ENCODE measurements at regions not wholly inside any gene's neighbourhood (a gene's known extent, or its start where the extent isn't known, plus 50 kb on each side); places are given as distances from the start of the nearest gene placed in this dataset.

- Mint-ChIP-seq H3K9me3 (no peaks in the 10 kb centered on the region), H3K36me3 (ENCODE audit: low read depth) (no peaks in the 10 kb centered on the region), H3K4me1 (ENCODE audit: low read depth) (no peaks in the 10 kb centered on the region), H3K4me3 (no peak overlapping the region), H3K27me3 (ENCODE audit: low read depth) (no peaks in the 10 kb centered on the region), H3K27ac (no peak overlapping the region)
Observed at GRCh38 chr6:120876931-120877330, 457.3 kb downstream of the TBC1D32 start.

GRCh38 chr6:120876424-120876823, 457.9 kb downstream of the TBC1D32 start:
- Mint-ChIP-seq H3K9me3 (no peaks in the 10 kb centered on the region), H3K4me3 (no peak overlapping the region), H3K27ac (no peak overlapping the region), H3K4me1 (ENCODE audit: low read depth) (no peaks in the 10 kb centered on the region), H3K27me3 (ENCODE audit: low read depth) (no peaks in the 10 kb centered on the region), H3K36me3 (ENCODE audit: low read depth) (no peaks in the 10 kb centered on the region)

- Mint-ChIP-seq H3K4me1 (ENCODE audit: low read depth) (no peaks in the 10 kb centered on the region), H3K27ac (no peak overlapping the region), H3K9me3 (no peaks in the 10 kb centered on the region), H3K4me3 (no peak overlapping the region), H3K27me3 (ENCODE audit: low read depth) (no peaks in the 10 kb centered on the region), H3K36me3 (ENCODE audit: low read depth) (no peaks in the 10 kb centered on the region)
Observed at GRCh38 chr6:120875900-120876299, 458.4 kb downstream of the TBC1D32 start.

GRCh38 chr6:120874422-120874821, 459.9 kb downstream of the TBC1D32 start:
- H3K4me3 Mint-ChIP-seq: no peak overlapping the region
- H3K36me3 Mint-ChIP-seq (ENCODE audit: low read depth): no peaks in the 10 kb centered on the region
- no peaks in the 10 kb centered on the region for H3K9me3 Mint-ChIP-seq
- H3K27ac Mint-ChIP-seq: no peak overlapping the region
- no peaks in the 10 kb centered on the region for H3K27me3 Mint-ChIP-seq (ENCODE audit: low read depth)
- H3K4me1 Mint-ChIP-seq (ENCODE audit: low read depth): no peaks in the 10 kb centered on the region

- Mint-ChIP-seq H3K9me3 (no peaks in the 10 kb centered on the region), H3K4me3 (no peak overlapping the region), H3K27ac (no peak overlapping the region), H3K4me1 (ENCODE audit: low read depth) (no peaks in the 10 kb centered on the region), H3K36me3 (ENCODE audit: low read depth) (no peaks in the 10 kb centered on the region), H3K27me3 (ENCODE audit: low read depth) (no peaks in the 10 kb centered on the region)
Observed at GRCh38 chr6:120873125-120873865, 461.0 kb downstream of the TBC1D32 start.

GRCh38 chr6:120872262-120872578, 462.1 kb downstream of the TBC1D32 start:
- no peaks in the 10 kb centered on the region for H3K4me1 Mint-ChIP-seq (ENCODE audit: low read depth)
- no peaks in the 10 kb centered on the region for H3K9me3 Mint-ChIP-seq
- no peaks in the 10 kb centered on the region for H3K27me3 Mint-ChIP-seq (ENCODE audit: low read depth)
- H3K4me3 Mint-ChIP-seq: no peak overlapping the region
- H3K27ac Mint-ChIP-seq: no peak overlapping the region
- H3K36me3 Mint-ChIP-seq (ENCODE audit: low read depth): no peaks in the 10 kb centered on the region

- H3K4me3 Mint-ChIP-seq: no peak overlapping the region
Observed at GRCh38 chr6:120871416-120872261, 462.6 kb downstream of the TBC1D32 start.

GRCh38 chr6:120869397-120869796, 464.9 kb downstream of the TBC1D32 start:
- H3K27me3 Mint-ChIP-seq (ENCODE audit: low read depth): no peaks in the 10 kb centered on the region
- H3K4me3 Mint-ChIP-seq: no peak overlapping the region
- H3K4me1 Mint-ChIP-seq (ENCODE audit: low read depth): no peaks in the 10 kb centered on the region
- H3K36me3 Mint-ChIP-seq (ENCODE audit: low read depth): no peaks in the 10 kb centered on the region
- H3K9me3 Mint-ChIP-seq: no peaks in the 10 kb centered on the region
- H3K27ac Mint-ChIP-seq: no peak overlapping the region

More at GRCh38 chr6:120871416-120872261, 462.6 kb downstream of the TBC1D32 start:
- Mint-ChIP-seq H3K4me1 (ENCODE audit: low read depth) (no peaks in the 10 kb centered on the region), H3K36me3 (ENCODE audit: low read depth) (no peaks in the 10 kb centered on the region), H3K9me3 (no peaks in the 10 kb centered on the region), H3K27ac (no peak overlapping the region), H3K27me3 (ENCODE audit: low read depth) (no peaks in the 10 kb centered on the region)

GRCh38 chr6:120857422-120857821, 476.9 kb downstream of the TBC1D32 start:
- no peak overlapping the region for H3K27ac Mint-ChIP-seq
- H3K4me1 Mint-ChIP-seq (ENCODE audit: low read depth): no peaks in the 10 kb centered on the region
- no peaks in the 10 kb centered on the region for H3K27me3 Mint-ChIP-seq (ENCODE audit: low read depth)
- no peak overlapping the region for H3K4me3 Mint-ChIP-seq
- H3K36me3 Mint-ChIP-seq (ENCODE audit: low read depth): no peaks in the 10 kb centered on the region
- no peaks in the 10 kb centered on the region for H3K9me3 Mint-ChIP-seq

GRCh38 chr6:120854583-120854982, 479.7 kb downstream of the TBC1D32 start:
- H3K27ac Mint-ChIP-seq: no peak overlapping the region

GRCh38 chr6:120853489-120853888, 480.8 kb downstream of the TBC1D32 start:
- H3K4me1 Mint-ChIP-seq (ENCODE audit: low read depth): no peaks in the 10 kb centered on the region
- no peaks in the 10 kb centered on the region for H3K9me3 Mint-ChIP-seq
- no peak overlapping the region for H3K27ac Mint-ChIP-seq
- no peak overlapping the region for H3K4me3 Mint-ChIP-seq
- no peaks in the 10 kb centered on the region for H3K27me3 Mint-ChIP-seq (ENCODE audit: low read depth)
- no peaks in the 10 kb centered on the region for H3K36me3 Mint-ChIP-seq (ENCODE audit: low read depth)

More at GRCh38 chr6:120854583-120854982, 479.7 kb downstream of the TBC1D32 start:
- H3K36me3 Mint-ChIP-seq (ENCODE audit: low read depth): no peaks in the 10 kb centered on the region
- H3K27me3 Mint-ChIP-seq (ENCODE audit: low read depth): no peaks in the 10 kb centered on the region
- no peaks in the 10 kb centered on the region for H3K4me1 Mint-ChIP-seq (ENCODE audit: low read depth)
- H3K4me3 Mint-ChIP-seq: no peak overlapping the region
- no peaks in the 10 kb centered on the region for H3K9me3 Mint-ChIP-seq

- Mint-ChIP-seq H3K4me3 (no peak overlapping the region), H3K27me3 (ENCODE audit: low read depth) (no peaks in the 10 kb centered on the region), H3K4me1 (ENCODE audit: low read depth) (no peaks in the 10 kb centered on the region), H3K9me3 (no peaks in the 10 kb centered on the region), H3K36me3 (ENCODE audit: low read depth) (no peaks in the 10 kb centered on the region), H3K27ac (no peak overlapping the region)
Observed at GRCh38 chr6:120852293-120852849, 481.9 kb downstream of the TBC1D32 start.

- Mint-ChIP-seq H3K9me3 (no peaks in the 10 kb centered on the region), H3K27ac (no peak overlapping the region), H3K4me3 (no peak overlapping the region), H3K27me3 (ENCODE audit: low read depth) (no peaks in the 10 kb centered on the region), H3K4me1 (ENCODE audit: low read depth) (no peaks in the 10 kb centered on the region), H3K36me3 (ENCODE audit: low read depth) (no peaks in the 10 kb centered on the region)
Observed at GRCh38 chr6:120826253-120826652, 508.0 kb downstream of the TBC1D32 start.

- no peaks in the 10 kb centered on the region for H3K9me3 Mint-ChIP-seq
- no peaks in the 10 kb centered on the region for H3K36me3 Mint-ChIP-seq (ENCODE audit: low read depth)
- no peak overlapping the region for H3K4me3 Mint-ChIP-seq
- H3K4me1 Mint-ChIP-seq (ENCODE audit: low read depth): no peaks in the 10 kb centered on the region
- no peaks in the 10 kb centered on the region for H3K27me3 Mint-ChIP-seq (ENCODE audit: low read depth)
- no peak overlapping the region for H3K27ac Mint-ChIP-seq
Observed at GRCh38 chr6:120816794-120817193, 517.5 kb downstream of the TBC1D32 start.

- no peaks in the 10 kb centered on the region for H3K27me3 Mint-ChIP-seq (ENCODE audit: low read depth)
- no peak overlapping the region for H3K4me3 Mint-ChIP-seq
- H3K9me3 Mint-ChIP-seq: peaks cover 10% of the 10 kb centered on the region
- H3K4me1 Mint-ChIP-seq (ENCODE audit: low read depth): no peaks in the 10 kb centered on the region
- H3K36me3 Mint-ChIP-seq (ENCODE audit: low read depth): no peaks in the 10 kb centered on the region
- H3K27ac Mint-ChIP-seq: no peak overlapping the region
Observed at GRCh38 chr6:120805276-120805675, 529.0 kb downstream of the TBC1D32 start.

All from T-helper 1 cell treated with Interleukin-12 subunit alpha and Interleukin-12 subunit beta and Interleukin-4 antibody, amounts not matched to agents 30 μg/mL and 1 μg/mL, for 36 hours (primary cell).